H9 (cell line): ENCODE measurements at regions not wholly inside any gene's neighbourhood (a gene's known extent, or its start where the extent isn't known, plus 50 kb on each side); places are given as distances from the start of the nearest gene placed in this dataset.
"Not testable (repeated sequence)": the region's sequence is repeated elsewhere in the genome, so short reads cannot be mapped to it uniquely, and the experiment has no call there.

Experiments used
- DNase-seq: peaks from one replicate; pipeline ENCODE4 v3.0.0-alpha.2; 2017
- H2AFZ ChIP-seq: one replicate; pipeline ENCODE4 v1.6.1; 2013; ENCODE audit warnings: mild to moderate bottlenecking, low read length, control low read depth, moderate library complexity
- H2AK5ac ChIP-seq: 2 replicates; pipeline ENCODE4 v1.6.1; 2013; ENCODE audit warnings: low read length, control low read depth, mixed read lengths; ENCODE audit not compliant: insufficient read length
- H2BK120ac ChIP-seq: one replicate; pipeline ENCODE4 v1.6.1; 2013; ENCODE audit warnings: low read depth, mild to moderate bottlenecking, low read length, control low read depth, inconsistent platforms; ENCODE audit not compliant: poor library complexity, severe bottlenecking
- H2BK12ac ChIP-seq: 2 replicates; pipeline ENCODE4 v1.6.1; 2013; ENCODE audit warnings: low read length, control low read depth, mixed read lengths, low read depth; ENCODE audit not compliant: insufficient read length
- H2BK15ac ChIP-seq: 2 replicates; pipeline ENCODE4 v1.6.1; 2013; ENCODE audit warnings: low read depth, low read length, control low read depth
- H2BK20ac ChIP-seq: one replicate; pipeline ENCODE4 v1.6.1; 2013; ENCODE audit warnings: low read depth, mild to moderate bottlenecking, low read length, control low read depth, inconsistent platforms; ENCODE audit not compliant: poor library complexity, severe bottlenecking
- H2BK5ac ChIP-seq: 2 replicates; pipeline ENCODE4 v1.6.1; 2013; ENCODE audit warnings: low read length, control low read depth, mixed read lengths; ENCODE audit not compliant: insufficient read length
- H3K14ac ChIP-seq: 2 replicates; pipeline ENCODE4 v1.6.1; 2013; ENCODE audit warnings: low read length, control low read depth; ENCODE audit not compliant: insufficient read depth
- H3K18ac ChIP-seq: 2 replicates; pipeline ENCODE4 v1.6.1; 2013; ENCODE audit warnings: low read depth, mild to moderate bottlenecking, mixed read lengths, low read length, control low read depth; ENCODE audit not compliant: insufficient read length
- H3K23ac ChIP-seq: 2 replicates; pipeline ENCODE4 v1.6.1; 2013; ENCODE audit warnings: low read length, control low read depth, mixed read lengths, low read depth; ENCODE audit not compliant: insufficient read length
- H3K23me2 ChIP-seq: 2 replicates; pipeline ENCODE4 v1.6.1; 2013; ENCODE audit warnings: low read depth, mild to moderate bottlenecking, mixed read lengths, low read length, control low read depth; ENCODE audit not compliant: insufficient read length, poor library complexity, severe bottlenecking
- H3K27ac ChIP-seq: 2 replicates; pipeline ENCODE4 v1.5.1; 2013; ENCODE audit warnings: low read length, control low read depth, mixed read lengths, low read depth; ENCODE audit not compliant: insufficient read length
- H3K27me3 ChIP-seq: 2 replicates; pipeline ENCODE4 v1.6.1; 2013; ENCODE audit warnings: low read length, control low read depth, inconsistent platforms; ENCODE audit not compliant: insufficient read depth
- H3K4ac ChIP-seq: 2 replicates; pipeline ENCODE4 v1.6.1; 2013; ENCODE audit warnings: low read depth, mild to moderate bottlenecking, control low read depth, inconsistent platforms, low read length, moderate library complexity
- H3K4me1 ChIP-seq: 2 replicates; pipeline ENCODE4 v1.6.1; 2013; ENCODE audit warnings: low read length, control low read depth, inconsistent platforms; ENCODE audit not compliant: insufficient read depth
- H3K4me2 ChIP-seq: 2 replicates; pipeline ENCODE4 v1.6.1; 2013; ENCODE audit warnings: low read length, control low read depth, mixed read lengths; ENCODE audit not compliant: insufficient read length, insufficient read depth
- H3K56ac ChIP-seq: 2 replicates; pipeline ENCODE4 v1.6.1; 2013; ENCODE audit warnings: low read depth, mild to moderate bottlenecking, mixed read lengths, low read length, control low read depth; ENCODE audit not compliant: insufficient read length
- H3K79me1 ChIP-seq: 2 replicates; pipeline ENCODE4 v1.6.1; 2013; ENCODE audit warnings: low read depth, mild to moderate bottlenecking, moderate library complexity, low read length, control low read depth, inconsistent platforms; ENCODE audit not compliant: insufficient read depth, poor library complexity, severe bottlenecking
- H3K79me2 ChIP-seq: 2 replicates; pipeline ENCODE4 v1.6.1; 2013; ENCODE audit warnings: low read length, control low read depth, inconsistent platforms; ENCODE audit not compliant: insufficient read depth
- H3K9ac ChIP-seq: 2 replicates; pipeline ENCODE4 v1.6.1; 2013; ENCODE audit warnings: low read length, control low read depth, mixed read lengths; ENCODE audit not compliant: insufficient read length; ENCODE audit errors: extremely low read depth
- H3K9me3 ChIP-seq: one replicate; pipeline ENCODE4 v1.6.1; 2013; ENCODE audit warnings: low read depth, low read length, inconsistent platforms; ENCODE audit not compliant: control insufficient read depth
- H3T11ph ChIP-seq: one replicate; pipeline ENCODE4 v1.6.1; 2013; ENCODE audit warnings: mild to moderate bottlenecking, low read length, control low read depth, inconsistent platforms
- H4K20me1 ChIP-seq: one replicate; pipeline ENCODE4 v1.6.1; 2013; ENCODE audit not compliant: control insufficient read depth, insufficient read length, insufficient read depth
- H4K5ac ChIP-seq: 2 replicates; pipeline ENCODE4 v1.6.1; 2013; ENCODE audit warnings: low read depth, mild to moderate bottlenecking, mixed read lengths, low read length, control low read depth; ENCODE audit not compliant: insufficient read length
- H4K8ac ChIP-seq: replicated peaks from 2 replicates; pipeline ENCODE4 v1.6.1; 2013; ENCODE audit warnings: low read length, control low read depth, mixed read lengths, low read depth; ENCODE audit not compliant: insufficient read length
- H4K91ac ChIP-seq: 2 replicates; pipeline ENCODE4 v1.6.1; 2013; ENCODE audit warnings: low read depth, mild to moderate bottlenecking, moderate library complexity, mixed read lengths, low read length, control low read depth; ENCODE audit not compliant: insufficient read length
- H3K27ac Mint-ChIP-seq, 3 experiments: 2 replicates in 2 of 3; 3 replicates in 1 of 3; pipeline ENCODE4 v1.8.0; 2020 to 2021; ENCODE audit warnings: mixed read lengths in 3 of 3, mild to moderate bottlenecking in 1 of 3, moderate library complexity in 1 of 3
- H3K27me3 Mint-ChIP-seq: 2 replicates; pipeline ENCODE4 v1.8.0; 2021; ENCODE audit warnings: low read depth, mild to moderate bottlenecking, moderate library complexity, mixed read lengths
- H3K36me3 Mint-ChIP-seq, 3 experiments: 2 replicates in 2 of 3; 3 replicates in 1 of 3; pipeline ENCODE4 v1.8.0; 2020 to 2021; ENCODE audit warnings: low read depth in 3 of 3, mixed read lengths in 3 of 3; ENCODE audit not compliant: insufficient read depth in 1 of 3
- H3K4me1 Mint-ChIP-seq, 2 experiments: 2 replicates each; pipeline ENCODE4 v1.8.0; 2020; ENCODE audit warnings: mixed read lengths in 2 of 2
- H3K4me3 Mint-ChIP-seq, 2 experiments: 2 replicates in 1 of 2; 3 replicates in 1 of 2; pipeline ENCODE4 v1.8.0; 2020 to 2021; ENCODE audit warnings: mild to moderate bottlenecking in 2 of 2, mixed read lengths in 2 of 2, moderate library complexity in 1 of 2
- H3K9me3 Mint-ChIP-seq, 2 experiments: 2 replicates in 1 of 2; 3 replicates in 1 of 2; pipeline ENCODE4 v1.8.0; 2020; ENCODE audit warnings: mild to moderate bottlenecking in 2 of 2, mixed read lengths in 2 of 2, moderate library complexity in 1 of 2
- WGBS: extraction: QIAGEN DNeasy Blood & Tissue Kit; methylation state at CpG from one replicate; pipeline ENCODE4 v1.1.7; 2013; ENCODE audit warnings: missing lambda C conversion rate, low lambda C conversion rate, mixed read lengths; ENCODE audit not compliant: insufficient read length; ENCODE audit errors: extremely low coverage; 5-methylcytosine and 5-hydroxymethylcytosine counted together

- not testable (repeated sequence) for H2AFZ ChIP-seq, H3K27me3 Mint-ChIP-seq, H3K4ac ChIP-seq, H3K14ac ChIP-seq, H2BK12ac ChIP-seq, DNase-seq, H4K91ac ChIP-seq, H3K18ac ChIP-seq, H3K9me3 ChIP-seq, H3K27ac ChIP-seq, H3K79me1 ChIP-seq, H3K4me1 ChIP-seq, H3K56ac ChIP-seq, H2BK20ac ChIP-seq, H3K23ac ChIP-seq, H3K36me3 Mint-ChIP-seq, H4K20me1 ChIP-seq, H3K79me2 ChIP-seq, H4K8ac ChIP-seq, H2BK15ac ChIP-seq, H3K23me2 ChIP-seq, H3T11ph ChIP-seq, H2BK5ac ChIP-seq, H3K4me3 Mint-ChIP-seq, H2BK120ac ChIP-seq, H3K9ac ChIP-seq, H3K27me3 ChIP-seq, H3K4me2 ChIP-seq, H4K5ac ChIP-seq, H2AK5ac ChIP-seq, H3K27ac Mint-ChIP-seq, H3K4me1 Mint-ChIP-seq
- H3K9me3 Mint-ChIP-seq = peaks cover 38 to 48% of the 10 kb centered on the region in 2 experiments
- WGBS = no CpG with 5 or more reads among the region's 36 CpGs
Observed at GRCh38 chr7:56828078-56828860, 304.0 kb downstream of the ZNF479 start.

- H3K14ac ChIP-seq, H3K27me3 Mint-ChIP-seq, H3K27me3 ChIP-seq, H3K9me3 ChIP-seq, H3K36me3 Mint-ChIP-seq, H3K56ac ChIP-seq, H4K91ac ChIP-seq, H2BK15ac ChIP-seq, H2BK5ac ChIP-seq, H2AFZ ChIP-seq, H3K79me2 ChIP-seq, H3K4me2 ChIP-seq, DNase-seq, H2BK12ac ChIP-seq, H3K79me1 ChIP-seq, H4K20me1 ChIP-seq, H4K5ac ChIP-seq, H3K9ac ChIP-seq, H3K4me3 Mint-ChIP-seq, H3K23me2 ChIP-seq, H3K4ac ChIP-seq, H3K18ac ChIP-seq, H2BK120ac ChIP-seq, H3K27ac Mint-ChIP-seq, H3K27ac ChIP-seq, H2BK20ac ChIP-seq, H2AK5ac ChIP-seq, H3T11ph ChIP-seq, H3K23ac ChIP-seq, H3K4me1 ChIP-seq, H3K4me1 Mint-ChIP-seq, H4K8ac ChIP-seq: not testable (repeated sequence)
- H3K9me3 Mint-ChIP-seq = peaks cover 38 to 48% of the 10 kb centered on the region in 2 experiments
- no CpG with 5 or more reads among the region's 16 CpGs for WGBS
Observed at GRCh38 chr7:56827539-56827938, 304.7 kb downstream of the ZNF479 start.
